ENCODE measurements at regions not wholly inside any gene's neighbourhood (a gene's known extent, or its start where the extent isn't known, plus 50 kb on each side); places are given as distances from the start of the nearest gene placed in this dataset.

- DNase-seq (no peak), ATAC-seq (ENCODE audit: insufficient read depth, low FRiP score) (no peak)
- Histone ChIP-seq H3K4me3 (no peak overlapping the region), H3K9me3 (ENCODE audit: control insufficient read depth in 4 of 4, insufficient read depth in 3 of 4, low read length in 3 of 4) (no peaks in the 10 kb centered on the region), H3K9ac (ENCODE audit: insufficient read depth in 1 of 2, low read length in 2 of 2) (no peak overlapping the region), H3K36me3 (ENCODE audit: control insufficient read depth in 4 of 4, insufficient read depth in 4 of 4, low read length in 4 of 4) (no peaks in the 10 kb centered on the region), H3K4me1 (ENCODE audit: control insufficient read depth in 5 of 5, insufficient read depth in 5 of 5, low read length in 5 of 5) (no peaks in the 10 kb centered on the region), H3K27me3 (ENCODE audit: control insufficient read depth in 3 of 3, insufficient read depth in 3 of 3, low read length in 2 of 3) (no peaks in the 10 kb centered on the region), H3K27ac (ENCODE audit: low read depth in 1 of 2, low read length in 1 of 2) (no peak overlapping the region)
- WGBS, 2 donors, result 75 to 85% methylated on average over 6 of the region's 6 CpGs
- TF ChIP-seq, protein P1, sequence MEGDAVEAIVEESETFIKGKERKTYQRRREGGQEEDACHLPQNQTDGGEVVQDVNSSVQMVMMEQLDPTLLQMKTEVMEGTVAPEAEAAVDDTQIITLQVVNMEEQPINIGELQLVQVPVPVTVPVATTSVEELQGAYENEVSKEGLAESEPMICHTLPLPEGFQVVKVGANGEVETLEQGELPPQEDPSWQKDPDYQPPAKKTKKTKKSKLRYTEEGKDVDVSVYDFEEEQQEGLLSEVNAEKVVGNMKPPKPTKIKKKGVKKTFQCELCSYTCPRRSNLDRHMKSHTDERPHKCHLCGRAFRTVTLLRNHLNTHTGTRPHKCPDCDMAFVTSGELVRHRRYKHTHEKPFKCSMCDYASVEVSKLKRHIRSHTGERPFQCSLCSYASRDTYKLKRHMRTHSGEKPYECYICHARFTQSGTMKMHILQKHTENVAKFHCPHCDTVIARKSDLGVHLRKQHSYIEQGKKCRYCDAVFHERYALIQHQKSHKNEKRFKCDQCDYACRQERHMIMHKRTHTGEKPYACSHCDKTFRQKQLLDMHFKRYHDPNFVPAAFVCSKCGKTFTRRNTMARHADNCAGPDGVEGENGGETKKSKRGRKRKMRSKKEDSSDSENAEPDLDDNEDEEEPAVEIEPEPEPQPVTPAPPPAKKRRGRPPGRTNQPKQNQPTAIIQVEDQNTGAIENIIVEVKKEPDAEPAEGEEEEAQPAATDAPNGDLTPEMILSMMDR (IDR thresholded peaks at IDR 0.05; ENCODE audit: control extremely low read depth, extremely low read depth), result no peak
These were observed 225.0 kb downstream of the ESM1 start for GRCh38 chr5:54760182-54760935.

- H3K27me3 ChIP-seq (ENCODE audit: control insufficient read depth in 3 of 3, insufficient read depth in 3 of 3, low read length in 2 of 3), result no peaks in the 10 kb centered on the region
- no peak overlapping the region for H3K9ac ChIP-seq (ENCODE audit: insufficient read depth in 1 of 2, low read length in 2 of 2)
- DNase-seq (peak in 1 of 3 donors; percentile 35), ATAC-seq (ENCODE audit: insufficient read depth, low FRiP score) (no peak)
- H3K9me3 ChIP-seq (ENCODE audit: control insufficient read depth in 4 of 4, insufficient read depth in 3 of 4, low read length in 3 of 4), result no peaks in the 10 kb centered on the region
- H3K27ac ChIP-seq (ENCODE audit: low read depth in 1 of 2, low read length in 1 of 2), result no peak overlapping the region
- no peak overlapping the region for H3K4me3 ChIP-seq
- TF ChIP-seq, protein P1 (IDR thresholded peaks at IDR 0.05; ENCODE audit: control extremely low read depth, extremely low read depth), result no peak
- H3K4me1 ChIP-seq (ENCODE audit: control insufficient read depth in 5 of 5, insufficient read depth in 5 of 5, low read length in 5 of 5), result no peaks in the 10 kb centered on the region
- WGBS, 2 donors, result 79 to 81% methylated on average over 4 of the region's 4 CpGs
- H3K36me3 ChIP-seq (ENCODE audit: control insufficient read depth in 4 of 4, insufficient read depth in 4 of 4, low read length in 4 of 4), result no peaks in the 10 kb centered on the region
These were observed 227.4 kb downstream of the ESM1 start for GRCh38 chr5:54758038-54758437.

DNA sequence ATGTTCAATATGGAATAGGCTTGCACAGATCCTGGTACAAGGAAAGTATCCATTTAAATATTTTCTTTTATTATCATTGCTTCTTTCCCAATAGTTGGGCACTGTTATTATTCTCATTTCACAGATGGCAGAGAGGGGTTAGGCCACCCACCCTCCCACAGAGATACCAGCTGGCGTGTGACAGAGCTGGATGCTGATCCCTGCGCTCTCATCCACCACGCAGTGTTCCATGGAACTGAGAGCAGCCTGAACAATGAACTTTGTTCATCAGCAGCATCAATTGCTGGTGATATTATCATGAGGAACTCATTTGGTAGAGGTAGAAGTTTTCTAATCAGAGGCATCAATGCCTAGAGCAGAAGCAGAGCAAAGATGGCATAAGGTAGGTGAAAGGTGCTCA, 227.9 kb downstream of the ESM1 start:
- Histone ChIP-seq H3K9me3 (ENCODE audit: control insufficient read depth in 4 of 4, insufficient read depth in 3 of 4, low read length in 3 of 4) (no peaks in the 10 kb centered on the region), H3K36me3 (ENCODE audit: control insufficient read depth in 4 of 4, insufficient read depth in 4 of 4, low read length in 4 of 4) (no peaks in the 10 kb centered on the region), H3K4me1 (ENCODE audit: control insufficient read depth in 5 of 5, insufficient read depth in 5 of 5, low read length in 5 of 5) (no peaks in the 10 kb centered on the region), H3K9ac (ENCODE audit: insufficient read depth in 1 of 2, low read length in 2 of 2) (no peak overlapping the region), H3K4me3 (no peak overlapping the region), H3K27ac (ENCODE audit: low read depth in 1 of 2, low read length in 1 of 2) (no peak overlapping the region), H3K27me3 (ENCODE audit: control insufficient read depth in 3 of 3, insufficient read depth in 3 of 3, low read length in 2 of 3) (no peaks in the 10 kb centered on the region)
- TF ChIP-seq, protein P1 (IDR thresholded peaks at IDR 0.05; ENCODE audit: control extremely low read depth, extremely low read depth), result no peak
- DNase-seq, result no peak
- ATAC-seq (ENCODE audit: insufficient read depth, low FRiP score), result no peak
- 95 to 99% methylated on average over 3 of the region's 3 CpGs for WGBS, 2 donors

Measured in lung (tissue), 11 donors.